K562 (cell line): ENCODE measurements at regions not wholly inside any gene's neighbourhood (a gene's known extent, or its start where the extent isn't known, plus 50 kb on each side); places are given as distances from the start of the nearest gene placed in this dataset.

Experiments used
- ATAC-seq: fragments of 200-7000 bp; cut with Tn5 transposase; 3 replicates; pipeline ENCODE4 v1.9.1; 2020; ENCODE audit warnings: moderate library complexity
- BruUV-seq: library from RNA; stranded (reverse); fragments of 400-500 nt; replicated peaks from 2 replicates; lab custom pipeline; 2021; lab: Mats Ljungman, UMichigan
- CTCF ChIA-PET: fragments of 300-600 bp; formaldehyde crosslinking; extraction: SDS; loops from one replicate; lab custom pipeline; 2021; ENCODE audit warnings: low intra/inter-chr PET ratio; lab: Yijun Ruan, JAX
- POLR2A ChIA-PET: fragments of 300-600, 350-650 bp; sonication (Branson Sonifier 250); formaldehyde crosslinking; extraction: SDS; loops from one replicate; lab custom pipeline; 2021; ENCODE audit warnings: antibody characterized with exemption, inconsistent platforms; lab: Yijun Ruan, JAX
- DNase-seq, 4 experiments: peaks; one replicate each; pipeline versions ENCODE4 v3.0.0 to v3.0.0-alpha.2; 2011 to 2018; ENCODE audit warnings: low spot score in 3 of 4, mixed read lengths in 3 of 4; ENCODE audit errors: extremely low read depth in 1 of 4
- FAIRE-seq: peaks from 2 replicates; lab custom pipeline; 2011; peaks lifted over from hg19 to GRCh38; lab: Jason Lieb, UNC
- H2AFZ ChIP-seq: 2 replicates; pipeline ENCODE4 v1.6.0; 2011; ENCODE audit warnings: low read depth, low read length, control low read depth, inconsistent platforms
- H3K27ac ChIP-seq: fragments of 200-600 bp; 3 replicates; pipeline ENCODE4 v1.8.0; 2011; ENCODE audit warnings: low read depth, mild to moderate bottlenecking, control low read depth, inconsistent platforms, low read length, moderate library complexity, mixed read lengths; ENCODE audit errors: extremely low read depth
- H3K27me3 ChIP-seq, 2 experiments: fragments of 300-600 bp in 1 of 2; 2 replicates in 1 of 2; 3 replicates in 1 of 2; pipeline versions ENCODE4 v1.6.0 to v1.8.0; 2011; ENCODE audit warnings: inconsistent platforms in 2 of 2, low read length in 2 of 2, mild to moderate bottlenecking in 1 of 2, mixed read lengths in 1 of 2, moderate library complexity in 1 of 2; ENCODE audit not compliant: control insufficient read depth in 2 of 2, insufficient read depth in 2 of 2
- H3K36me3 ChIP-seq: fragments of 300-600 bp; 3 replicates; pipeline ENCODE4 v1.8.0; 2011; ENCODE audit warnings: mild to moderate bottlenecking, low read length, inconsistent platforms; ENCODE audit not compliant: control insufficient read depth, insufficient read depth
- H3K4me1 ChIP-seq, 2 experiments: fragments of 200-600 bp in 1 of 2; replicated peaks in 1 of 2; 2 replicates in 1 of 2; 3 replicates in 1 of 2; pipeline versions ENCODE4 v1.5.1 to v1.8.0; 2011; ENCODE audit warnings: inconsistent platforms in 2 of 2, low read length in 2 of 2, mild to moderate bottlenecking in 1 of 2, mixed read lengths in 1 of 2, moderate library complexity in 1 of 2; ENCODE audit not compliant: control insufficient read depth in 2 of 2, insufficient read depth in 2 of 2
- H3K4me2 ChIP-seq: 2 replicates; pipeline ENCODE4 v1.6.1; 2011; ENCODE audit warnings: low read length, control low read depth, inconsistent platforms, mixed read lengths; ENCODE audit not compliant: insufficient read depth
- H3K4me3 ChIP-seq: fragments of 200-600 bp; sonication (generic), shearing (Covaris generic); 2 replicates; pipeline ENCODE4 v1.5.1; 2016; ENCODE audit warnings: control low read depth, inconsistent platforms
- H3K79me2 ChIP-seq: fragments of 200-600 bp; 3 replicates; pipeline ENCODE4 v1.8.0; 2011; ENCODE audit warnings: low read length, inconsistent platforms; ENCODE audit not compliant: control insufficient read depth, insufficient read depth
- H3K9ac ChIP-seq, 2 experiments: 2 replicates each; pipeline versions ENCODE4 v1.6.0 to v1.6.1; 2011; ENCODE audit warnings: low read depth in 2 of 2, low read length in 2 of 2, control low read depth in 1 of 2, inconsistent platforms in 1 of 2, mild to moderate bottlenecking in 1 of 2, mixed read lengths in 1 of 2; ENCODE audit not compliant: insufficient read depth in 1 of 2
- H3K9me1 ChIP-seq: one replicate; pipeline ENCODE4 v1.6.0; 2011; ENCODE audit warnings: inconsistent platforms, mild to moderate bottlenecking, low read length, moderate library complexity; ENCODE audit not compliant: control insufficient read depth, insufficient read depth
- H3K9me3 ChIP-seq: replicated peaks from 2 replicates; pipeline ENCODE4 v1.5.1; 2011; ENCODE audit warnings: low read depth, low read length, inconsistent platforms; ENCODE audit not compliant: control insufficient read depth, insufficient read depth
- H4K20me1 ChIP-seq: replicated peaks from 2 replicates; pipeline ENCODE4 v1.6.1; 2011; ENCODE audit warnings: low read length, inconsistent platforms, mixed read lengths; ENCODE audit not compliant: control insufficient read depth, insufficient read depth
- BACH1 ChIP-seq: fragments of 200-800 bp; sonication (Bioruptor generic); IDR thresholded peaks from 2 replicates; pipeline ENCODE4 v1.6.1; 2016; ENCODE audit warnings: missing genetic modification characterization, missing compliant biosample characterization
- NCOA1 ChIP-seq: fragments of 450-650 bp; IDR thresholded peaks from 2 replicates; pipeline ENCODE4 v1.6.1; 2016; ENCODE audit warnings: low read depth
- PPARD ChIP-seq: fragments of 250-450 bp; sonication (Bioruptor Pico); IDR thresholded peaks from 2 replicates; pipeline ENCODE4 v1.8.0; 2022; ENCODE audit warnings: inconsistent platforms, mild to moderate bottlenecking, moderate library complexity
- PTBP1 ChIP-seq: fragments of 200-400 bp; formaldehyde crosslinking; IDR thresholded peaks from 2 replicates; pipeline ENCODE4 v1.6.1; 2017; ENCODE audit warnings: low read depth, low read length
- RHOXF2B ChIP-seq: fragments of 250-450 bp; sonication (Bioruptor Pico); conservative IDR thresholded peaks from 2 replicates; pipeline ENCODE4 v1.5.1; 2021
- SETDB1 ChIP-seq: IDR thresholded peaks from one replicate; pipeline ENCODE4 v1.6.1; 2012; ENCODE audit warnings: low read length, control low read depth, inconsistent platforms
- SMAD4 ChIP-seq: fragments of 250-450 bp; sonication (Bioruptor Pico); conservative IDR thresholded peaks from 2 replicates; pipeline ENCODE4 v1.8.0; 2021; ENCODE audit warnings: inconsistent platforms, mild to moderate bottlenecking, moderate library complexity
- SP1 ChIP-seq: sonication (generic); formaldehyde crosslinking; IDR thresholded peaks from 2 replicates; pipeline ENCODE4 v1.8.1; 2022; ENCODE audit warnings: mild to moderate bottlenecking, missing genetic modification reagents
- SREBF1 ChIP-seq: fragments of 150-350 bp; IDR thresholded peaks from 2 replicates; pipeline ENCODE4 v1.6.1; 2014; ENCODE audit warnings: antibody characterized with exemption, low read depth, low read length, borderline replicate concordance
- SRSF3 ChIP-seq: fragments of 200-400 bp; formaldehyde crosslinking; IDR thresholded peaks from 2 replicates; pipeline ENCODE4 v1.6.1; 2016; ENCODE audit warnings: mild to moderate bottlenecking, low read length, moderate library complexity; ENCODE audit not compliant: insufficient read depth
- TAF1 ChIP-seq: IDR thresholded peaks from 2 replicates; pipeline ENCODE4 v1.6.1; 2011; ENCODE audit warnings: mild to moderate bottlenecking, low read length, moderate library complexity; ENCODE audit not compliant: insufficient read depth, control insufficient read depth, severe bottlenecking; ENCODE audit errors: extremely low read depth
- TAF7 ChIP-seq: fragments of 450-650 bp; IDR thresholded peaks from 2 replicates; pipeline ENCODE4 v1.6.1; 2016; ENCODE audit warnings: missing genetic modification characterization, missing compliant biosample characterization
- TAL1 ChIP-seq: fragments of 450-650 bp; IDR thresholded peaks from 2 replicates; pipeline ENCODE4 v1.6.1; 2016; ENCODE audit warnings: mild to moderate bottlenecking
- ZNF384 ChIP-seq: IDR thresholded peaks from 2 replicates; pipeline ENCODE4 v1.6.1; 2012; ENCODE audit warnings: low read depth, low read length, improper control_type of control experiment
- ZNF561 ChIP-seq: fragments of 450-650 bp; formaldehyde crosslinking; conservative IDR thresholded peaks from 2 replicates; pipeline ENCODE4 v1.4.0; 2020; ENCODE audit warnings: mild to moderate bottlenecking, moderate library complexity
- WGBS: fragments of 100-300 bp; shearing (Covaris generic); methylation state at CpG from one replicate; pipeline ENCODE4 v1.1.6; 2016; ENCODE audit warnings: low coverage, mixed read lengths; ENCODE audit not compliant: insufficient coverage; ENCODE audit errors: missing lambda C conversion rate; 5-methylcytosine and 5-hydroxymethylcytosine counted together
- in situ Hi-C: fragments of 300-500 bp; cut with MboI; formaldehyde crosslinking; loops from 4 replicates; pipeline ENCODE4 v1.15.0; 2018; ENCODE audit warnings: inconsistent platforms, mixed read lengths
- intact Hi-C: fragments of 100-400 bp; cut with micrococcal nuclease; formaldehyde crosslinking; loops from 2 replicates; pipeline ENCODE4 v1.14.2; 2022
- TF ChIP-seq, protein P1 (sequence below): fragments of 150-350 bp; IDR thresholded peaks from 2 replicates; pipeline ENCODE4 v1.6.1; 2014; ENCODE audit warnings: low read depth, mild to moderate bottlenecking, low read length, borderline replicate concordance
- TF ChIP-seq, protein P2 (sequence below): fragments of 450-650 bp; formaldehyde crosslinking; IDR thresholded peaks from 2 replicates; pipeline ENCODE4 v1.4.0; 2020; ENCODE audit warnings: mild to moderate bottlenecking, moderate library complexity
- TF ChIP-seq, protein P3 (sequence below): fragments of 250-450 bp; sonication (Bioruptor Pico); IDR thresholded peaks from 2 replicates; pipeline ENCODE4 v1.8.0; 2022; ENCODE audit warnings: inconsistent platforms

GRCh38 chr6:88262332-88262731 lies 96.2 kb upstream of the CNR1 start (continued):
- TF ChIP-seq, protein P1, sequence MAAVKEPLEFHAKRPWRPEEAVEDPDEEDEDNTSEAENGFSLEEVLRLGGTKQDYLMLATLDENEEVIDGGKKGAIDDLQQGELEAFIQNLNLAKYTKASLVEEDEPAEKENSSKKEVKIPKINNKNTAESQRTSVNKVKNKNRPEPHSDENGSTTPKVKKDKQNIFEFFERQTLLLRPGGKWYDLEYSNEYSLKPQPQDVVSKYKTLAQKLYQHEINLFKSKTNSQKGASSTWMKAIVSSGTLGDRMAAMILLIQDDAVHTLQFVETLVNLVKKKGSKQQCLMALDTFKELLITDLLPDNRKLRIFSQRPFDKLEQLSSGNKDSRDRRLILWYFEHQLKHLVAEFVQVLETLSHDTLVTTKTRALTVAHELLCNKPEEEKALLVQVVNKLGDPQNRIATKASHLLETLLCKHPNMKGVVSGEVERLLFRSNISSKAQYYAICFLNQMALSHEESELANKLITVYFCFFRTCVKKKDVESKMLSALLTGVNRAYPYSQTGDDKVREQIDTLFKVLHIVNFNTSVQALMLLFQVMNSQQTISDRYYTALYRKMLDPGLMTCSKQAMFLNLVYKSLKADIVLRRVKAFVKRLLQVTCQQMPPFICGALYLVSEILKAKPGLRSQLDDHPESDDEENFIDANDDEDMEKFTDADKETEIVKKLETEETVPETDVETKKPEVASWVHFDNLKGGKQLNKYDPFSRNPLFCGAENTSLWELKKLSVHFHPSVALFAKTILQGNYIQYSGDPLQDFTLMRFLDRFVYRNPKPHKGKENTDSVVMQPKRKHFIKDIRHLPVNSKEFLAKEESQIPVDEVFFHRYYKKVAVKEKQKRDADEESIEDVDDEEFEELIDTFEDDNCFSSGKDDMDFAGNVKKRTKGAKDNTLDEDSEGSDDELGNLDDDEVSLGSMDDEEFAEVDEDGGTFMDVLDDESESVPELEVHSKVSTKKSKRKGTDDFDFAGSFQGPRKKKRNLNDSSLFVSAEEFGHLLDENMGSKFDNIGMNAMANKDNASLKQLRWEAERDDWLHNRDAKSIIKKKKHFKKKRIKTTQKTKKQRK, result no peak
- TF ChIP-seq TAL1 (no peak), PTBP1 (no peak), BACH1 (tag) (no peak), ZNF561 (CRISPR knock-in tag) (no peak)
- TF ChIP-seq, all 486 proteins: peak for 0

- DNase-seq (no peak), FAIRE-seq (no peak), ATAC-seq (no peak)
- ChIA-PET POLR2A (no interaction called here), CTCF (no interaction called here)
- Histone ChIP-seq H3K9me1 (no peaks in the 10 kb centered on the region), H3K79me2 (no peaks in the 10 kb centered on the region), H3K4me2 (no peak overlapping the region), H3K4me3 (no peak overlapping the region), H3K9me3 (no peaks in the 10 kb centered on the region), H3K4me1 (peaks cover 0 to 9% of the 10 kb centered on the region in 2 experiments; a peak in 3 of 5 replicates), H3K27ac (no peak overlapping the region), H3K27me3 (no peaks in the 10 kb centered on the region), H4K20me1 (no peaks in the 10 kb centered on the region), H2AFZ (no peak overlapping the region), H3K9ac (no peak overlapping the region), H3K36me3 (no peaks in the 10 kb centered on the region)
- in situ Hi-C loops, result no loop called here
- BruUV-seq, result no TSS peak
- 30% methylated on average over 6 of the region's 7 CpGs for WGBS
- intact Hi-C loops, result no loop called here
- TF ChIP-seq NCOA1, result no peak
- no peak for TF ChIP-seq SETDB1
- no peak for TF ChIP-seq SRSF3
- no peak for TF ChIP-seq TAF1
- no peak for TF ChIP-seq ZNF384
- TF ChIP-seq TAF7 (tag), result no peak
- TF ChIP-seq, protein P2, sequence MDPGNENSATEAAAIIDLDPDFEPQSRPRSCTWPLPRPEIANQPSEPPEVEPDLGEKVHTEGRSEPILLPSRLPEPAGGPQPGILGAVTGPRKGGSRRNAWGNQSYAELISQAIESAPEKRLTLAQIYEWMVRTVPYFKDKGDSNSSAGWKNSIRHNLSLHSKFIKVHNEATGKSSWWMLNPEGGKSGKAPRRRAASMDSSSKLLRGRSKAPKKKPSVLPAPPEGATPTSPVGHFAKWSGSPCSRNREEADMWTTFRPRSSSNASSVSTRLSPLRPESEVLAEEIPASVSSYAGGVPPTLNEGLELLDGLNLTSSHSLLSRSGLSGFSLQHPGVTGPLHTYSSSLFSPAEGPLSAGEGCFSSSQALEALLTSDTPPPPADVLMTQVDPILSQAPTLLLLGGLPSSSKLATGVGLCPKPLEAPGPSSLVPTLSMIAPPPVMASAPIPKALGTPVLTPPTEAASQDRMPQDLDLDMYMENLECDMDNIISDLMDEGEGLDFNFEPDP (CRISPR knock-in tag), result no peak
- TF ChIP-seq RHOXF2B (CRISPR knock-in tag), result no peak
- TF ChIP-seq SREBF1, result no peak
- TF ChIP-seq PPARD (CRISPR knock-in tag), result no peak
- TF ChIP-seq SP1 (CRISPR knock-in tag), result no peak
- TF ChIP-seq SMAD4 (CRISPR knock-in tag), result no peak
- TF ChIP-seq, protein P3, sequence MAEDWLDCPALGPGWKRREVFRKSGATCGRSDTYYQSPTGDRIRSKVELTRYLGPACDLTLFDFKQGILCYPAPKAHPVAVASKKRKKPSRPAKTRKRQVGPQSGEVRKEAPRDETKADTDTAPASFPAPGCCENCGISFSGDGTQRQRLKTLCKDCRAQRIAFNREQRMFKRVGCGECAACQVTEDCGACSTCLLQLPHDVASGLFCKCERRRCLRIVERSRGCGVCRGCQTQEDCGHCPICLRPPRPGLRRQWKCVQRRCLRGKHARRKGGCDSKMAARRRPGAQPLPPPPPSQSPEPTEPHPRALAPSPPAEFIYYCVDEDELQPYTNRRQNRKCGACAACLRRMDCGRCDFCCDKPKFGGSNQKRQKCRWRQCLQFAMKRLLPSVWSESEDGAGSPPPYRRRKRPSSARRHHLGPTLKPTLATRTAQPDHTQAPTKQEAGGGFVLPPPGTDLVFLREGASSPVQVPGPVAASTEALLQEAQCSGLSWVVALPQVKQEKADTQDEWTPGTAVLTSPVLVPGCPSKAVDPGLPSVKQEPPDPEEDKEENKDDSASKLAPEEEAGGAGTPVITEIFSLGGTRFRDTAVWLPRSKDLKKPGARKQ (CRISPR knock-in tag), result no peak
These were observed 85.2 kb upstream of the CNR1 start for GRCh38 chr6:88251301-88251700.
